ENCODE measurements at regions not wholly inside any gene's neighbourhood (a gene's known extent, or its start where the extent isn't known, plus 50 kb on each side); places are given as distances from the start of the nearest gene placed in this dataset.

- H3K4me3 ChIP-seq (ENCODE audit: low read depth, low read length) = no peak overlapping the region
- DNase-seq (ENCODE audit: low read depth) = no peak
- TF ChIP-seq CTCF (IDR thresholded peaks at IDR 0.05; ENCODE audit: insufficient read depth, low read length) = no peak
Measured at GRCh38 chr16:86095906-86096485, 197.0 kb downstream of the IRF8 start.

GRCh38 chr16:86096850-86097249 lies 197.9 kb downstream of the IRF8 start:
- H3K4me3 ChIP-seq (ENCODE audit: low read depth, low read length) = no peak overlapping the region
- no peak for TF ChIP-seq CTCF (IDR thresholded peaks at IDR 0.05; ENCODE audit: insufficient read depth, low read length)

GRCh38 chr16:86099326-86099725 lies 200.4 kb downstream of the IRF8 start:
- no peak for DNase-seq (ENCODE audit: low read depth)
- H3K4me3 ChIP-seq (ENCODE audit: low read depth, low read length) = no peak overlapping the region
- no peak for TF ChIP-seq CTCF (IDR thresholded peaks at IDR 0.05; ENCODE audit: insufficient read depth, low read length)

More at GRCh38 chr16:86096850-86097249, 197.9 kb downstream of the IRF8 start:
- no peak for DNase-seq (ENCODE audit: low read depth)

GRCh38 chr16:86100205-86101136 lies 201.5 kb downstream of the IRF8 start:
- no peak overlapping the region for H3K4me3 ChIP-seq (ENCODE audit: low read depth, low read length)
- DNase-seq (ENCODE audit: low read depth) = peak; percentile 25
- no peak for TF ChIP-seq CTCF (IDR thresholded peaks at IDR 0.05; ENCODE audit: insufficient read depth, low read length)

GRCh38 chr16:86101137-86101896 lies 202.4 kb downstream of the IRF8 start:
- DNase-seq (ENCODE audit: low read depth) = no peak
- TF ChIP-seq CTCF (IDR thresholded peaks at IDR 0.05; ENCODE audit: insufficient read depth, low read length) = no peak
- H3K4me3 ChIP-seq (ENCODE audit: low read depth, low read length) = no peak overlapping the region

GRCh38 chr16:86101897-86102157 lies 202.9 kb downstream of the IRF8 start:
- TF ChIP-seq CTCF (IDR thresholded peaks at IDR 0.05; ENCODE audit: insufficient read depth, low read length) = no peak
- peak; percentile 32 for DNase-seq (ENCODE audit: low read depth)
- H3K4me3 ChIP-seq (ENCODE audit: low read depth, low read length) = no peak overlapping the region

All from fibroblast of the aortic adventitia (primary cell).